Neural crest cell (in vitro differentiated cells): ENCODE measurements at regions not wholly inside any gene's neighbourhood (a gene's known extent, or its start where the extent isn't known, plus 50 kb on each side); places are given as distances from the start of the nearest gene placed in this dataset.
"Not testable (repeated sequence)": the region's sequence is repeated elsewhere in the genome, so short reads cannot be mapped to it uniquely, and the experiment has no call there.

ENCODE experiments used
- DNase-seq: peaks from one replicate; pipeline ENCODE4 v3.0.0; 2021; ENCODE audit warnings: low read depth, mixed read lengths, low spot score
- H3K27ac Mint-ChIP-seq: one replicate; pipeline ENCODE4 v1.8.0; 2021; ENCODE audit warnings: mild to moderate bottlenecking, mixed read lengths; ENCODE audit not compliant: unreplicated experiment
- H3K27me3 Mint-ChIP-seq: 2 replicates; pipeline ENCODE4 v1.8.0; 2021; ENCODE audit warnings: low read depth, mild to moderate bottlenecking, mixed read lengths
- H3K36me3 Mint-ChIP-seq: 2 replicates; pipeline ENCODE4 v1.8.0; 2021; ENCODE audit warnings: low read depth, mild to moderate bottlenecking, mixed read lengths
- H3K4me1 Mint-ChIP-seq: 2 replicates; pipeline ENCODE4 v1.8.0; 2021; ENCODE audit warnings: mixed read lengths
- H3K4me3 Mint-ChIP-seq: one replicate; pipeline ENCODE4 v1.8.0; 2021; ENCODE audit warnings: mild to moderate bottlenecking, mixed read lengths
- H3K9me3 Mint-ChIP-seq: 2 replicates; pipeline ENCODE4 v1.8.0; 2021; ENCODE audit warnings: mixed read lengths
- TF ChIP-seq, protein P1 (sequence below): fragments of 200-600 bp; sonication (generic); conservative IDR thresholded peaks from 2 replicates; pipeline ENCODE4 v1.5.0; 2021; ENCODE audit warnings: antibody characterized with exemption, mild to moderate bottlenecking

DNA sequence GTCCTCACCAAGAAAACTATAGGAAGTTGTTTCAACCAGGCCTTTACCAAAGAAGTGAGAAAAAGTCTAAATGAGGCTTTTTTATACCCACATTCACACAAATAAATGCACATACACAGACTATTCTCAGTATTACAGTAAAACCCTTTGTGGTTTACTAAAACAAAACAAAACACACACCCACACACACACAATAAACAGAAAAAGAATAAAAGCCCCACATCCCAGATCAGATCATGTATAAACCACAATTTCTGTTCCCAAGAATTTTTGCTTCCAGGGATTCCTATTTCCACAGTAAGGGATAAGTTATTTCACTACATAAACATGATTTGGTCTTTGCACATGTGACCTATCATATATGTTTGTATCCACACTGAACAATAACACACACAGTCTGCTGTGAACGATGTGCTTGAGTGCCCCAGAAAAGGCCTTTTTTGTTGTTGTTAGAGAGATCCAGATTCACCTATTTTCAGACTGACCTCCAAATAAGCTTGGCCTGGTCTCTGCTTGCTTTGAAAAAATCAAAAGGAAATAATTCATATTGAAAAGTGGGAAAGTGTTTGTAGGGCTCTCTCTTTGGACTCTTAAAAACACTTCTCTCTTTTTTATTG is 283.4 kb upstream of the ATP11B start:
- Mint-ChIP-seq H3K4me1 (peaks cover 58% of the 10 kb centered on the region), H3K36me3 (no peaks in the 10 kb centered on the region), H3K9me3 (no peaks in the 10 kb centered on the region), H3K4me3 (peak overlapping the region; percentile 5), H3K27ac (peak overlapping the region; percentile 79), H3K27me3 (no peaks in the 10 kb centered on the region)
- TF ChIP-seq, protein P1, sequence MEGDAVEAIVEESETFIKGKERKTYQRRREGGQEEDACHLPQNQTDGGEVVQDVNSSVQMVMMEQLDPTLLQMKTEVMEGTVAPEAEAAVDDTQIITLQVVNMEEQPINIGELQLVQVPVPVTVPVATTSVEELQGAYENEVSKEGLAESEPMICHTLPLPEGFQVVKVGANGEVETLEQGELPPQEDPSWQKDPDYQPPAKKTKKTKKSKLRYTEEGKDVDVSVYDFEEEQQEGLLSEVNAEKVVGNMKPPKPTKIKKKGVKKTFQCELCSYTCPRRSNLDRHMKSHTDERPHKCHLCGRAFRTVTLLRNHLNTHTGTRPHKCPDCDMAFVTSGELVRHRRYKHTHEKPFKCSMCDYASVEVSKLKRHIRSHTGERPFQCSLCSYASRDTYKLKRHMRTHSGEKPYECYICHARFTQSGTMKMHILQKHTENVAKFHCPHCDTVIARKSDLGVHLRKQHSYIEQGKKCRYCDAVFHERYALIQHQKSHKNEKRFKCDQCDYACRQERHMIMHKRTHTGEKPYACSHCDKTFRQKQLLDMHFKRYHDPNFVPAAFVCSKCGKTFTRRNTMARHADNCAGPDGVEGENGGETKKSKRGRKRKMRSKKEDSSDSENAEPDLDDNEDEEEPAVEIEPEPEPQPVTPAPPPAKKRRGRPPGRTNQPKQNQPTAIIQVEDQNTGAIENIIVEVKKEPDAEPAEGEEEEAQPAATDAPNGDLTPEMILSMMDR, result no peak
- DNase-seq, result no peak

- Mint-ChIP-seq H3K9me3 (no peaks in the 10 kb centered on the region), H3K27me3 (no peaks in the 10 kb centered on the region), H3K27ac (no peak overlapping the region), H3K36me3 (no peaks in the 10 kb centered on the region), H3K4me3 (no peak overlapping the region), H3K4me1 (peaks cover 62% of the 10 kb centered on the region)
- DNase-seq, result no peak
- TF ChIP-seq, protein P1, result no peak
These were observed 278.9 kb upstream of the ATP11B start for GRCh38 chr3:182514236-182514964.

DNA sequence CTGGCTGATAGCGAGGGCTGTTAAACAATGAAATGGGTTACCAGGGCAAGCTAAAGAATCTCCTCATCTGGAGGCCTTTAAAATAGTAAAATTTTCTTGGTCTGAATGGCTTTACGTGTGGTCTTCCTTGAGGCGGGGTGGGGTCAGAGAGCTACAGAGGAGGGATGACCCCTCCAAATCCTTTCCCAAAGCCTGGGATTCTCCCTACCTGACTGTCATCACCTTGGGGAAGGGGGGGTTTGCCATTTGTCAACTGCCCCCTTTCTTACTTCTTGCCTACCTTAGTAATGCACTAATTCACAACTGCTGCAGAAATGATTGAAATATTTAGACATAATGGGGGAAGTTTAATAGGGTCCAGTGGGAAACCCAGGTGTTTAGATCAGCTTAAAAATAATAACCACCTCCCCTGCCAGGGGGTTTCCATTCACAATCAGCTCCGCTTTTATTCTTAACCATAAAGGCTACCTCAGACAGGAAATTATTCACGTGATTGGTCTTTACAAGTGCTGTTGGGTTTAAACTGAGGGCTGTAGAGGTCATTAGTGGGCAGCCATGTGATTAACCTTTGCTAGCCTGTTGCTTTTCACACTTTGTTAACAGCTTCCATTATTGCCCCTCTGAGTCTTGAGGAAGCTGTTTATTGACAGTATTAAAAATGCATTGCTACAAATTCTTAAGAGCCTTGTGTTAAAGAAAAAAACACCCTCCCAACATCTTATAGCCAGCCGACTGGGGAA is 276.5 kb upstream of the ATP11B start:
- no peaks in the 10 kb centered on the region for H3K36me3 Mint-ChIP-seq
- H3K9me3 Mint-ChIP-seq, result no peaks in the 10 kb centered on the region
- H3K4me3 Mint-ChIP-seq, result peak overlapping the region; percentile 34
- H3K27ac Mint-ChIP-seq, result no peak overlapping the region
- TF ChIP-seq, protein P1, result no peak
- DNase-seq, result no peak
- peaks cover 45% of the 10 kb centered on the region for H3K4me1 Mint-ChIP-seq
- H3K27me3 Mint-ChIP-seq, result no peaks in the 10 kb centered on the region

DNA sequence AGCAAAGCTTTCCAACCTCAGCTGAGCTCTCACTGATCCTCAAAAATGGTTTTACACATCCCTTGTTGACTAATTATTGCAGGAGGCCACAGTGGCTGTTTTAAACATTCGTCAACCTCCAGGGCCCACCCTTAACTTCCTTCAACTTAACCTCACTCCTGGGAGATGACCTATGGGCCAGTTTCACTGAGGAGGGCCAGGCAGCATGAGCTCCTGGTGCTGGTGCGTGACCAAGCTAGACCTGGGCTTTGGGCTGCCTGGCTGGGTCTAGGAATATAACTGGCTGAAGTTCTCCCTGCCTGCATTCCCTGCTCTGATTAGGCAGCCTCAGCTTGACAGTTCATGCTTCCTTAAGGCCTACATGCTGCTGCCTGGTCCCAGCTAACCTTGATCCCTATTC is 273.7 kb upstream of the ATP11B start:
- TF ChIP-seq, protein P1, result no peak
- Mint-ChIP-seq H3K9me3 (no peaks in the 10 kb centered on the region), H3K27ac (no peak overlapping the region), H3K27me3 (no peaks in the 10 kb centered on the region), H3K4me1 (peaks cover 36% of the 10 kb centered on the region), H3K4me3 (no peak overlapping the region), H3K36me3 (no peaks in the 10 kb centered on the region)
- no peak for DNase-seq

- H3K4me1 Mint-ChIP-seq, result peaks cover 40% of the 10 kb centered on the region
- no peaks in the 10 kb centered on the region for H3K9me3 Mint-ChIP-seq
- TF ChIP-seq, protein P1, result no peak
- no peak for DNase-seq
- no peak overlapping the region for H3K27ac Mint-ChIP-seq
- H3K36me3 Mint-ChIP-seq, result no peaks in the 10 kb centered on the region
- H3K4me3 Mint-ChIP-seq, result no peak overlapping the region
- no peaks in the 10 kb centered on the region for H3K27me3 Mint-ChIP-seq
These were observed 272.0 kb upstream of the ATP11B start for GRCh38 chr3:182521339-182521738.

DNA sequence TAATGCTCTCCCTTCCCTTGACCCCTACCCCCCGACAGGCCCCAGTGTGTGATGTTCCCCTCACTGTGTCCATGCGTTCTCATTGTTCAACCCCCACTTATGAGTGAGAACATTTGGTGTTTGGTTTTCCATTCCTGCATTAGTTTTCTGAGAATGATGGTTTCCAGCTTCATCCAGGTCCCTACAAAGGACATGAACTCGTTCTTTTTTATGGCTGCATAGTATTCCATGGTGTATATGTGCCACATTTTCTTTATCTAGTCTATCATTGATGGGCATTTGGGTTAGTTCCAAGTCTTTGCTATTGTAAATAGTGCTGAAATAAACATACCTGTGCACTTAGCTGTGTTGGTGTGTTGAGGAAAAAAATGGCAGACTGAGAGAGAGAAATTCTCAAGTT is 269.9 kb upstream of the ATP11B start:
- not testable (repeated sequence) for DNase-seq, H3K9me3 Mint-ChIP-seq, H3K27me3 Mint-ChIP-seq, H3K27ac Mint-ChIP-seq, H3K4me3 Mint-ChIP-seq, H3K36me3 Mint-ChIP-seq
- peaks cover 33% of the 10 kb centered on the region for H3K4me1 Mint-ChIP-seq
